ENCODE measurements at regions not wholly inside any gene's neighbourhood (a gene's known extent, or its start where the extent isn't known, plus 50 kb on each side); places are given as distances from the start of the nearest gene placed in this dataset.

DNA sequence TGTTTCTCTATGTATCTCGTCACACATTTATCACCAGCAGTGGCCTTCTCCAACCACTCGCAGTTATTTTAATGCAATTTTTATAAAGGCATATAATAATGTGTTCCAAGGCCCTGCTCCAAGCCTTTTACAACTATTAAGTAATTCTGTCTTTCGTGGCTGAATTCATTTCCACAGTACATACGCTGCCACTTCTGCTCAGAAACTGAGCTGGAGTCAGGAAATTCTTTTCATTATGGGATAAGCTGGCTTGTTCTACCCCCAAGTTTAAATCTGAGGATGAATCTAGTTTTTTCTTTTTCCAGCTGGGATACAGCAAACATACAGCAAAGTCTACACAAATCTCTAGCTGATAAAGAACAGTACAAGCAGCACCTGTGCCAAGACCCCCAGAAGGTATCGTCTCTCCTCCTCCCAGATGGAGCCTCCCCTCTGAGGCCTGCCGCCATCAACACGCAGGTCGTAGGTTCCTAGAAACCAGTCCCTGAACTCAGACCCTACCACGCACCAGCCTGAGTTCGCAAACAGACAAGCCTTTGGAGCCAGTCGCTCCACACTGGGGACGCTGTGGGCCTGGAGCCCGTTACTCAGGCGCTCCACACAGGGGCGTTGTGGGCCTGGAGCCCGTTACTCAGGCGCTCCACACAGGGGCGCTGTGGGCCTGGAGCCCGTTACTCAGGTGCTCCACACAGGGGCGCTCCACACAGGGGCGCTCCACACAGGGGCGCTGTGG is 263.5 kb downstream of the THBS2 start:
- DNase-seq (ENCODE audit: low spot score): no peak
- TF ChIP-seq, protein P1, sequence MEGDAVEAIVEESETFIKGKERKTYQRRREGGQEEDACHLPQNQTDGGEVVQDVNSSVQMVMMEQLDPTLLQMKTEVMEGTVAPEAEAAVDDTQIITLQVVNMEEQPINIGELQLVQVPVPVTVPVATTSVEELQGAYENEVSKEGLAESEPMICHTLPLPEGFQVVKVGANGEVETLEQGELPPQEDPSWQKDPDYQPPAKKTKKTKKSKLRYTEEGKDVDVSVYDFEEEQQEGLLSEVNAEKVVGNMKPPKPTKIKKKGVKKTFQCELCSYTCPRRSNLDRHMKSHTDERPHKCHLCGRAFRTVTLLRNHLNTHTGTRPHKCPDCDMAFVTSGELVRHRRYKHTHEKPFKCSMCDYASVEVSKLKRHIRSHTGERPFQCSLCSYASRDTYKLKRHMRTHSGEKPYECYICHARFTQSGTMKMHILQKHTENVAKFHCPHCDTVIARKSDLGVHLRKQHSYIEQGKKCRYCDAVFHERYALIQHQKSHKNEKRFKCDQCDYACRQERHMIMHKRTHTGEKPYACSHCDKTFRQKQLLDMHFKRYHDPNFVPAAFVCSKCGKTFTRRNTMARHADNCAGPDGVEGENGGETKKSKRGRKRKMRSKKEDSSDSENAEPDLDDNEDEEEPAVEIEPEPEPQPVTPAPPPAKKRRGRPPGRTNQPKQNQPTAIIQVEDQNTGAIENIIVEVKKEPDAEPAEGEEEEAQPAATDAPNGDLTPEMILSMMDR (conservative IDR thresholded peaks at IDR 0.05; ENCODE audit: low read depth): no peak
- ChIA-PET CTCF (no interaction called here), POLR2A (ENCODE audit: low non-redundant PET) (no interaction called here)
- H3K27ac ChIP-seq: no peak overlapping the region

DNA sequence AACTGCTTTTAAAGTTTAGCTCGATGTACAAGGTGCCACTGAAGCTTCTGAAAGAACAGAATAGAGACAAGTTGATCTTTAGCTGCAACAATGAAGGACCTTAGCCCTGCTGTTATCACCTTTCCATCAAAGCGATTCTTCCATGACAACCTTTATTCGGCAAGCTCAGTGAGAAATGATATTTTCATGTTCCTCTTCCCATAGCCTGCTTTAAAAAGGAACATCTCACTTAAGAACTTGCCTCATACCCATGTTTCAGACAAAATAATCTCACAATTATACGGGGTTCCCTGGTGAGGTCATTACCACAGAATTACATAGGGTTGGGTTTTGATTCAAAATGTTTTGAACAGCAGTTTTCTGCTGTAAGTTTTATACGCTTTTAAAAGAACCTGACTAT is 264.2 kb downstream of the THBS2 start:
- ChIA-PET POLR2A (ENCODE audit: low non-redundant PET) (no interaction called here), CTCF (no interaction called here)
- no peak overlapping the region for H3K27ac ChIP-seq
- TF ChIP-seq, protein P1 (conservative IDR thresholded peaks at IDR 0.05; ENCODE audit: low read depth): no peak
- no peak for DNase-seq (ENCODE audit: low spot score)

DNA sequence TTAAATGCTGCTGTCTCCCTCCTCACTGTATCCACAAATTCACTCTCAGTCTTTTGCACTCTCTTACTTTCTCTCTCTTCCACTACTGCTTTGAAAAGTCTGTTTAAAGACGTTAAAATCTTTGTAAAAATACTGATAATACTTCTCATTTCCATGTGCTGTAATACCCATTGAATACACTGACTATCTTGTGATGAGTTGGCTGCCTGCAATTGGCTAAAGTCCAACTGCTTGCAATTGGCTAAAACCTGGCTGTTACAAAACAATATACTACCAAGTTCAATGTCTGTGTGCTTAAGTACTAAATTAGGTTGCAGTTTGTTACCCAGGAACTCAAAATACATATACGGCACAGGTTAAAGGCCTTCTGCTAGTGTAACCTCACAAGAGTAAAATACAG is 264.8 kb downstream of the THBS2 start:
- TF ChIP-seq, protein P1 (conservative IDR thresholded peaks at IDR 0.05; ENCODE audit: low read depth): no peak
- H3K27ac ChIP-seq: no peak overlapping the region
- ChIA-PET POLR2A (ENCODE audit: low non-redundant PET) (no interaction called here), CTCF (no interaction called here)
- no peak for DNase-seq (ENCODE audit: low spot score)

DNA sequence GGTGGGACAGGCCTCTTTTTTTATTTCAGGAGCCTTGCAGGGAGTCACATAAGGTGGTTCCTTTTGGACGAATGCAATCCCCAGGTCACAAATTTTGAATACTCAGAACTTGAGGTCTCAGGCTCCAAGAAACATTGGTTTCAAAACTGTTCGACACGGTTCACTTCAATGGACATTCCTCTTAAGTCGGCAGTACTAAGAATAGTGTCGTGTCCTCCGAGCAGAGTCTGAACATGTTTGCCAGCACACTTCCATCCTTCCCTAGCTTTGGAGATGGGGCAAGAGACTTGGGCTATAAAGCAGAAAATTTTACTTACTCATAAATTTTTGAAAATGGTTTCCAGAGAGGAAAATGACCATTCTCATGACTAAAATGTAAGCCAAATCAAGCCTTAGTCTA is 265.4 kb downstream of the THBS2 start:
- POLR2A ChIA-PET (ENCODE audit: low non-redundant PET): no interaction called here
- no peak overlapping the region for H3K27ac ChIP-seq
- TF ChIP-seq, protein P1 (conservative IDR thresholded peaks at IDR 0.05; ENCODE audit: low read depth): no peak
- CTCF ChIA-PET: no interaction called here
- no peak for DNase-seq (ENCODE audit: low spot score)

DNA sequence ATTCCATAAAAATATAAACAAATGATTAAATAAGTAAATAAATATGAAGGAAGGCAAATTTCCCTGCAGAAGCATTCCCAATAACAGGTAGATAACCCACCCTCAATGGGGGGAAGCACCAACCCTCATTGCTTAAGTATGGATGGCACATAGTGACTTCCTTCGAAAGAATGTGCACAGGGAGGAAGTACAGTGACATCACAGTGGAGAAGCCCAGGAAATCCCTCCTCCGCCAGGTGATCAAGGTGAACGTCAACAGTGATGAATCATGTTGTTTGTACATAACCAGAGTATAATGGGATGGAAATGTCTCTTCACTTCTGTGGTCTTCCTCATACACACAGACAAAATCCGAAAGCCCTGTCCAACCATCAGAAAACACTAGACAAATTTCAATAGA is 267.9 kb downstream of the THBS2 start:
- TF ChIP-seq, protein P1 (conservative IDR thresholded peaks at IDR 0.05; ENCODE audit: low read depth): no peak
- peak; percentile 63 for DNase-seq (ENCODE audit: low spot score)
- CTCF ChIA-PET: no interaction called here
- POLR2A ChIA-PET (ENCODE audit: low non-redundant PET): no interaction called here
- no peak overlapping the region for H3K27ac ChIP-seq

DNA sequence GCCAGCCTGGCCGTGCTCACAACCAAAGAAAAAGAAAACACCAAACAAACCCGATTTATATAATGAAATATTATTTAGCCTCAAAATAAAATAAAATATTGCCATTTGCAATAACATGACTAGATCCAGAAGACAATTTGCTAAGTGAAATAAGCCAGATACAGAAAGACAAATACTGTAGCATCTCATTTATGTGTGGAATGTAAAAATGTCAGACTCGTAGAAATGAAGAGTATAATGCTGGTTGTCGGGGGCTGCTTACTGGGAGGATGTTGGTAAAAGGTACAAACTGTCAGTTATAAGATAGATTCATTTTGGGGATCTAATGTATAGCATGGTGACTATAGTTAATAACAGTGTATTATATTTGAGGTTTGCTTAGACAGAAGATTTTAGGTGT is 269.7 kb downstream of the THBS2 start:
- TF ChIP-seq, protein P1 (conservative IDR thresholded peaks at IDR 0.05; ENCODE audit: low read depth): no peak
- ChIA-PET CTCF (no interaction called here), POLR2A (ENCODE audit: low non-redundant PET) (no interaction called here)

More for the DNA sequence above, 269.7 kb downstream of the THBS2 start:
- no peak for DNase-seq (ENCODE audit: low spot score)
- no peak overlapping the region for H3K27ac ChIP-seq
